Large intestine (tissue), 3 donors: ENCODE measurements at regions not wholly inside any gene's neighbourhood (a gene's known extent, or its start where the extent isn't known, plus 50 kb on each side); places are given as distances from the start of the nearest gene placed in this dataset.
A peak's percentile ranks its signal among the peaks of the same experiment; 100 is the strongest.

Experiments
- DNase-seq, 2 donors: peaks; one replicate each; pipeline versions ENCODE4 v3.0.0 to v3.0.0-alpha.2; 2013
- H3K27ac ChIP-seq: one replicate; pipeline ENCODE4 v1.5.1; 2013; ENCODE audit warnings: low read length
- H3K27me3 ChIP-seq: 2 replicates; pipeline ENCODE4 v1.6.1; 2013; ENCODE audit warnings: low read length; ENCODE audit not compliant: control insufficient read depth, insufficient read depth
- H3K36me3 ChIP-seq: 2 replicates; pipeline ENCODE4 v1.6.1; 2013; ENCODE audit warnings: low read length; ENCODE audit not compliant: control insufficient read depth, insufficient read depth
- H3K4me1 ChIP-seq: one replicate; pipeline ENCODE4 v1.6.1; 2013; ENCODE audit warnings: low read length; ENCODE audit not compliant: control insufficient read depth, insufficient read depth
- H3K4me3 ChIP-seq: one replicate; pipeline ENCODE4 v1.5.1; 2013; ENCODE audit warnings: low read length
- H3K9me3 ChIP-seq: one replicate; pipeline ENCODE4 v1.6.1; 2013; ENCODE audit warnings: mild to moderate bottlenecking, low read depth, low read length, moderate library complexity; ENCODE audit not compliant: control insufficient read depth
- WGBS: methylation state at CpG from one replicate; pipeline ENCODE4 v1.1.5; 2013; ENCODE audit warnings: low lambda C conversion rate; ENCODE audit not compliant: insufficient coverage; 5-methylcytosine and 5-hydroxymethylcytosine counted together

GRCh38 chr7:159269745-159270144, 125.1 kb upstream of the VIPR2 start:
- Histone ChIP-seq H3K9me3 (peaks cover 3% of the 10 kb centered on the region), H3K36me3 (no peaks in the 10 kb centered on the region), H3K27ac (no peak overlapping the region), H3K27me3 (no peaks in the 10 kb centered on the region), H3K4me1 (no peaks in the 10 kb centered on the region), H3K4me3 (no peak overlapping the region)
- WGBS: 100% methylated on average over 2 of the region's 3 CpGs
- no peak for DNase-seq

GRCh38 chr7:159263430-159263829, 118.8 kb upstream of the VIPR2 start:
- H3K27ac ChIP-seq: no peak overlapping the region

GRCh38 chr7:159253657-159254056, 109.0 kb upstream of the VIPR2 start:
- no peaks in the 10 kb centered on the region for H3K27me3 ChIP-seq
- H3K4me3 ChIP-seq: no peak overlapping the region
- no peaks in the 10 kb centered on the region for H3K9me3 ChIP-seq
- H3K27ac ChIP-seq: no peak overlapping the region
- WGBS: no CpG with 5 or more reads among the region's 2 CpGs
- no peak for DNase-seq
- H3K4me1 ChIP-seq: no peaks in the 10 kb centered on the region
- no peaks in the 10 kb centered on the region for H3K36me3 ChIP-seq

More at GRCh38 chr7:159263430-159263829, 118.8 kb upstream of the VIPR2 start:
- DNase-seq: no peak
- no peak overlapping the region for H3K4me3 ChIP-seq
- H3K36me3 ChIP-seq: no peaks in the 10 kb centered on the region
- no peaks in the 10 kb centered on the region for H3K9me3 ChIP-seq
- no peaks in the 10 kb centered on the region for H3K27me3 ChIP-seq
- H3K4me1 ChIP-seq: no peaks in the 10 kb centered on the region

GRCh38 chr7:159250471-159250870, 105.8 kb upstream of the VIPR2 start:
- H3K27ac ChIP-seq: no peak overlapping the region
- H3K36me3 ChIP-seq: no peaks in the 10 kb centered on the region
- no peaks in the 10 kb centered on the region for H3K27me3 ChIP-seq
- H3K9me3 ChIP-seq: no peaks in the 10 kb centered on the region
- H3K4me1 ChIP-seq: no peaks in the 10 kb centered on the region
- no peak overlapping the region for H3K4me3 ChIP-seq
- DNase-seq: no peak
- WGBS: 83% methylated on average over 1 of the region's 1 CpG

- no peak for DNase-seq
- no peaks in the 10 kb centered on the region for H3K9me3 ChIP-seq
- H3K27me3 ChIP-seq: no peaks in the 10 kb centered on the region
- 60% methylated on average over 1 of the region's 6 CpGs for WGBS
- H3K27ac ChIP-seq: no peak overlapping the region
- no peaks in the 10 kb centered on the region for H3K36me3 ChIP-seq
- no peaks in the 10 kb centered on the region for H3K4me1 ChIP-seq
- no peak overlapping the region for H3K4me3 ChIP-seq
Observed at GRCh38 chr7:159249671-159250070, 105.0 kb upstream of the VIPR2 start.

- H3K36me3 ChIP-seq: no peaks in the 10 kb centered on the region
- H3K27me3 ChIP-seq: no peaks in the 10 kb centered on the region
- no peaks in the 10 kb centered on the region for H3K9me3 ChIP-seq
- no peak overlapping the region for H3K27ac ChIP-seq
- WGBS: no CpG with 5 or more reads among the region's 2 CpGs
- H3K4me1 ChIP-seq: no peaks in the 10 kb centered on the region
- DNase-seq: no peak
- no peak overlapping the region for H3K4me3 ChIP-seq
Observed at GRCh38 chr7:159247910-159248309, 103.2 kb upstream of the VIPR2 start.

- Histone ChIP-seq H3K4me1 (no peaks in the 10 kb centered on the region), H3K27ac (no peak overlapping the region), H3K4me3 (no peak overlapping the region), H3K9me3 (no peaks in the 10 kb centered on the region), H3K27me3 (no peaks in the 10 kb centered on the region), H3K36me3 (no peaks in the 10 kb centered on the region)
- DNase-seq: no peak
- WGBS: 40% methylated on average over 1 of the region's 2 CpGs
Observed at GRCh38 chr7:159246702-159247480, 102.2 kb upstream of the VIPR2 start.

- H3K9me3 ChIP-seq: no peaks in the 10 kb centered on the region
- H3K36me3 ChIP-seq: no peaks in the 10 kb centered on the region
- H3K27me3 ChIP-seq: no peaks in the 10 kb centered on the region
- WGBS: 100% methylated on average over 1 of the region's 4 CpGs
- H3K27ac ChIP-seq: no peak overlapping the region
- no peaks in the 10 kb centered on the region for H3K4me1 ChIP-seq
- DNase-seq: no peak
- H3K4me3 ChIP-seq: no peak overlapping the region
Observed at GRCh38 chr7:159240962-159241361, 96.3 kb upstream of the VIPR2 start.

- Histone ChIP-seq H3K36me3 (no peaks in the 10 kb centered on the region), H3K27ac (no peak overlapping the region), H3K4me1 (no peaks in the 10 kb centered on the region), H3K4me3 (no peak overlapping the region), H3K27me3 (no peaks in the 10 kb centered on the region), H3K9me3 (no peaks in the 10 kb centered on the region)
- DNase-seq: no peak
Observed at GRCh38 chr7:159239028-159239427, 94.4 kb upstream of the VIPR2 start.

GRCh38 chr7:159238541-159238940, 93.9 kb upstream of the VIPR2 start:
- no peak for DNase-seq

GRCh38 chr7:159237022-159237653, 92.5 kb upstream of the VIPR2 start:
- Histone ChIP-seq H3K9me3 (no peaks in the 10 kb centered on the region), H3K36me3 (no peaks in the 10 kb centered on the region), H3K27ac (no peak overlapping the region), H3K4me1 (no peaks in the 10 kb centered on the region), H3K27me3 (no peaks in the 10 kb centered on the region), H3K4me3 (no peak overlapping the region)
- WGBS: 72% methylated on average over 5 of the region's 13 CpGs
- DNase-seq: peak in 1 of 2 donors; percentile 4

More at GRCh38 chr7:159238541-159238940, 93.9 kb upstream of the VIPR2 start:
- no peaks in the 10 kb centered on the region for H3K4me1 ChIP-seq
- H3K36me3 ChIP-seq: no peaks in the 10 kb centered on the region
- H3K9me3 ChIP-seq: no peaks in the 10 kb centered on the region
- H3K27me3 ChIP-seq: no peaks in the 10 kb centered on the region
- no peak overlapping the region for H3K4me3 ChIP-seq
- WGBS: 83% methylated on average over 1 of the region's 1 CpG
- H3K27ac ChIP-seq: no peak overlapping the region
